Adrenal gland (tissue), 9 donors: ENCODE measurements at regions not wholly inside any gene's neighbourhood (a gene's known extent, or its start where the extent isn't known, plus 50 kb on each side); places are given as distances from the start of the nearest gene placed in this dataset.

Experiments used
- DNase-seq, 7 donors: peaks; one replicate each; pipeline ENCODE4 v3.0.0-alpha.2; 2019 to 2020
- H3K27ac ChIP-seq, 5 donors: fragments of 200-600 bp; sonication (generic) in 4 of 5; 1 replicate in 3 of 5; 2 replicates in 2 of 5; pipeline versions ENCODE4 v1.5.1 to v1.8.0; 2016 to 2020; ENCODE audit warnings: mild to moderate bottlenecking in 1 of 5
- H3K27me3 ChIP-seq: fragments of 200-600 bp; 2 replicates; pipeline ENCODE4 v1.8.0; 2021
- H3K36me3 ChIP-seq, 2 donors: fragments of 200-600 bp; replicated peaks in 1 of 2; 1 replicate in 1 of 2; 2 replicates in 1 of 2; pipeline versions ENCODE4 v1.5.1 to v1.8.0; 2018 to 2022
- H3K4me1 ChIP-seq, 2 donors: fragments of 200-600 bp; replicated peaks in 1 of 2; 1 replicate in 1 of 2; 2 replicates in 1 of 2; pipeline versions ENCODE4 v1.5.1 to v1.8.0; 2018 to 2021
- H3K4me3 ChIP-seq, 4 donors: fragments of 200-600 bp; sonication (generic) in 3 of 4; one replicate each; pipeline ENCODE4 v1.5.1; 2016 to 2018
- H3K9me3 ChIP-seq, 3 donors: fragments of 200-600 bp; sonication (generic) in 1 of 3; replicated peaks in 1 of 3; 1 replicate in 2 of 3; 2 replicates in 1 of 3; pipeline versions ENCODE4 v1.5.1 to v1.8.0; 2016 to 2021
- POLR2A ChIP-seq, 2 donors: fragments of 450-650 bp; IDR thresholded peaks; one replicate each; pipeline ENCODE4 v1.6.1; 2017; ENCODE audit warnings: antibody characterized with exemption in 2 of 2, mild to moderate bottlenecking in 2 of 2, moderate library complexity in 1 of 2
- WGBS, 4 donors: extraction: QIAGEN DNeasy Blood & Tissue Kit in 2 of 4; methylation state at CpG; one replicate each; pipeline versions ENCODE4 v1.1.5 to v1.1.7; 2013 to 2017; 5-methylcytosine and 5-hydroxymethylcytosine counted together
- intact Hi-C, 2 donors: fragments of 100-400 bp; cut with DNase I; formaldehyde crosslinking; loops; one replicate each; pipeline versions ENCODE4 v1.14.1 to v1.15.0; 2022 to 2023
- TF ChIP-seq, protein P1 (sequence below), 6 experiments: fragments of 450-650 bp in 4 of 6; fragments of 200-600 bp in 2 of 6; sonication (generic) in 1 of 6; IDR thresholded peaks; 1 replicate in 5 of 6; 2 replicates in 1 of 6; pipeline versions ENCODE4 v1.5.1 to v1.8.0; 2016 to 2021; ENCODE audit warnings: antibody characterized with exemption in 6 of 6, mild to moderate bottlenecking in 2 of 6, moderate library complexity in 1 of 6
- donor health status: healthy with polysubstance abuse.
- donor health status: Bipolar disorder and iron deficiency.
- donor health status: DM: yes; HTN: yes; CAD: no.
- donor health status: DM: no; HTN: no; CAD: no.
- donor health status: DM: no; HTN: no; CAD: no.

DNA sequence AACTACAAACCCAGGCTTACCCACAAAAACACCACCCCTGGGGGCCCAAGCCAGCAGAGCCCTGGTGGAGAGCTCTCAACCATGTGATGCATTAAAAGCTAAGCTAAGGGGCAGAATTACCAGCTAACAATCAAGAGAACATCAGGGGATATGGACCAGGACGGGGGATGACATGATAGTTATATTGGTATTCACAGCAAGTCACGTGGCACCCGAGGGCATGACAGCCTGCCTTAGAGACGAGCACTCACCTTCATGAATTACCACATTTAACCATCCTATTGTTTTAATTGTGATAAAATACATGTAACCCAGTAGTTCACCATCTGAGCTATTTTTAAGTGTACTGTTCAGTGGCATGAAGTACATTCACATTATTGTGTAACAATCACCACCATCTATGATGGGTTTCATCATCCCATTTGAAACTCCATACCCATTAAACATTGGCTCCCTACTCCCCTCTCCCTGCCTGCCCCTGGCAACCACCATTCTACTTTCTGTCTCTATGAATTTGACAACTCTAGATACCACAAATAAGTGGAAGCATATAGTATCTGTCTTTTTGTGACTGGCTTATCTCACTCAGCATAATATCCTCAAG, 245.6 kb downstream of the ANAPC1 start:
- Histone ChIP-seq H3K27ac (no peak overlapping the region), H3K36me3 (no peaks in the 10 kb centered on the region), H3K4me1 (no peaks in the 10 kb centered on the region), H3K9me3 (no peaks in the 10 kb centered on the region), H3K4me3 (no peak overlapping the region), H3K27me3 (no peaks in the 10 kb centered on the region)
- TF ChIP-seq POLR2A (IDR thresholded peaks at IDR 0.05), result no peak
- TF ChIP-seq, protein P1, sequence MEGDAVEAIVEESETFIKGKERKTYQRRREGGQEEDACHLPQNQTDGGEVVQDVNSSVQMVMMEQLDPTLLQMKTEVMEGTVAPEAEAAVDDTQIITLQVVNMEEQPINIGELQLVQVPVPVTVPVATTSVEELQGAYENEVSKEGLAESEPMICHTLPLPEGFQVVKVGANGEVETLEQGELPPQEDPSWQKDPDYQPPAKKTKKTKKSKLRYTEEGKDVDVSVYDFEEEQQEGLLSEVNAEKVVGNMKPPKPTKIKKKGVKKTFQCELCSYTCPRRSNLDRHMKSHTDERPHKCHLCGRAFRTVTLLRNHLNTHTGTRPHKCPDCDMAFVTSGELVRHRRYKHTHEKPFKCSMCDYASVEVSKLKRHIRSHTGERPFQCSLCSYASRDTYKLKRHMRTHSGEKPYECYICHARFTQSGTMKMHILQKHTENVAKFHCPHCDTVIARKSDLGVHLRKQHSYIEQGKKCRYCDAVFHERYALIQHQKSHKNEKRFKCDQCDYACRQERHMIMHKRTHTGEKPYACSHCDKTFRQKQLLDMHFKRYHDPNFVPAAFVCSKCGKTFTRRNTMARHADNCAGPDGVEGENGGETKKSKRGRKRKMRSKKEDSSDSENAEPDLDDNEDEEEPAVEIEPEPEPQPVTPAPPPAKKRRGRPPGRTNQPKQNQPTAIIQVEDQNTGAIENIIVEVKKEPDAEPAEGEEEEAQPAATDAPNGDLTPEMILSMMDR (IDR thresholded peaks at IDR 0.05), result no peak
- 75 to 100% (median 86%) methylated on average over 4 of the region's 4 CpGs for WGBS, 4 donors
- no peak for DNase-seq
- intact Hi-C loops, result no loop called here

- no peak for DNase-seq
- intact Hi-C loops, result no loop called here
- no peak for TF ChIP-seq POLR2A (IDR thresholded peaks at IDR 0.05)
- TF ChIP-seq, protein P1 (IDR thresholded peaks at IDR 0.05), result no peak
Measured at GRCh38 chr2:111640480-111640879, 243.5 kb downstream of the ANAPC1 start.

DNA sequence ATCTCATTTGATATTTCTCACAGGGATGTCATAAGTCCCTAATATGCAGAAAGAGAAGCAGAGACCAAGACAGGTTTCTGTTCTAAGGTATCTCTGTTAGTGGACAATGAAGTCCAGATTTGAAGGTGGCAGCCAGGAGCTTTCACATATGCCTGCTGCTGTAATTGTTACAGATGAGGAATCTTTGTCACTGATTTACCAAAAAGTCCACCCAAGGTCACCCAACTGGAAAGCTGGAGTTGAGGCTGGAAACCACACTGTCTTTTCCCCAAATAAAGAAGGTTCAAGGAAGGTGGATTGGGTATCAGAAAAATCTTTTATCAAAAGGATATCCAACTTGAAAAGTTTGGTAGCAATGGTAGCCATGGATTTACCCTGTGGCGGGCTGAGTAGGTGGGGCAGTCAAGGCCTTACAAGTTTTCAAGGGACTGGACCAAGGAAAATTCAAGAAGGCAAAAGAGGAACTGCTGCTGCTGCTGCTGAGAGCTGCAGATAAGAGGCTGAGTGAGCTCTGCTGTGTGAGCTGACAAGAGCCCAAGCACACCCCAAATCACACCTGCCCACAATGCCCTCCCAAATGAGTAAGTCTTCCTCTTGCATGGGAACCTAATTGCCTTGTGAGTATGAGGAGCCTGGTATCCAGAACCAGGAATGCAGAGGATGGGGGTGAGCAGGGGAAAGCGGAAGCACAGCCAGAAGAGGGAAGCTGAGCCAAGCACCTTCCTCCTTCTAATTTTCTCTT, 241.2 kb downstream of the ANAPC1 start:
- no peaks in the 10 kb centered on the region for H3K4me1 ChIP-seq
- no peaks in the 10 kb centered on the region for H3K27me3 ChIP-seq
- H3K4me3 ChIP-seq, result no peak overlapping the region
- no peak for TF ChIP-seq POLR2A (IDR thresholded peaks at IDR 0.05)
- no peaks in the 10 kb centered on the region for H3K36me3 ChIP-seq
- 78 to 89% (median 85%) methylated on average over 2 of the region's 2 CpGs for WGBS, 4 donors
- peaks cover 0 to 11% (median 0%) of the 10 kb centered on the region in 3 donors for H3K9me3 ChIP-seq
- intact Hi-C loops, result no loop called here
- no peak overlapping the region for H3K27ac ChIP-seq
- no peak for DNase-seq

More at GRCh38 chr2:111640480-111640879, 243.5 kb downstream of the ANAPC1 start:
- WGBS, 4 donors, result 72 to 89% (median 79%) methylated on average over 2 of the region's 2 CpGs
- H3K27me3 ChIP-seq, result no peaks in the 10 kb centered on the region
- H3K36me3 ChIP-seq, result no peaks in the 10 kb centered on the region
- no peak overlapping the region for H3K4me3 ChIP-seq
- no peak overlapping the region for H3K27ac ChIP-seq
- H3K4me1 ChIP-seq, result no peaks in the 10 kb centered on the region
- no peaks in the 10 kb centered on the region for H3K9me3 ChIP-seq

DNA sequence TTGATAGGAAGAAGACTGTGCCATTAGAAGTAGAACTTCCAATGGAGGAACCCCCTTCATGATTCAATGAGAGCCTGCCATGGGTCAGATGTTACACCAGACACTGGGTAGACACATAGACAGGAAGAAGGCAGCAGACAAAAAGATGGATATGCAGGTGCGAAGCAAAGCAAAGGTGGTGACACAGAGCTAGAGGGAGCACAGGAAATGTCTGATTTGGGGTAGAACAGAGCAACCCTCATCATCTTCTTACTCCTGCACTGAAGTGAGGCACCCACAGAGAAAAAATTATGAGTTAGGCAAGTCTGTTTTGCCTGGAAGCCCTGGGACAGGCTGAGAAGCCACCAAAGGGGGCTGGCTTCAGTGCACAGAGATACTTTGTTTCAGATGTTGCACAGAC, 240.2 kb downstream of the ANAPC1 start:
- peaks cover 0 to 11% (median 0%) of the 10 kb centered on the region in 3 donors for H3K9me3 ChIP-seq
- no peaks in the 10 kb centered on the region for H3K27me3 ChIP-seq
- DNase-seq, result no peak
- H3K27ac ChIP-seq, result no peak overlapping the region
- H3K36me3 ChIP-seq, result no peaks in the 10 kb centered on the region
- TF ChIP-seq, protein P1 (IDR thresholded peaks at IDR 0.05), result no peak
- no peak for TF ChIP-seq POLR2A (IDR thresholded peaks at IDR 0.05)
- 80 to 85% (median 82%) methylated on average over 1 of the region's 1 CpG for WGBS, 4 donors
- H3K4me3 ChIP-seq, result no peak overlapping the region
- intact Hi-C loops, result no loop called here
- H3K4me1 ChIP-seq, result no peaks in the 10 kb centered on the region
